ENCODE measurements at regions not wholly inside any gene's neighbourhood (a gene's known extent, or its start where the extent isn't known, plus 50 kb on each side); places are given as distances from the start of the nearest gene placed in this dataset.

GRCh38 chr9:13534006-13534405 lies 254.5 kb upstream of the MPDZ start:
- no peak overlapping the region for H3K4me3 Mint-ChIP-seq
- no peaks in the 10 kb centered on the region for H3K4me1 Mint-ChIP-seq
- DNase-seq (ENCODE audit: low spot score in 2 of 2) (no peak), ATAC-seq (replicated peaks; ENCODE audit: extremely low read depth, poor library complexity, severe bottlenecking) (no peak)
- H3K36me3 Mint-ChIP-seq (ENCODE audit: insufficient read depth): no peaks in the 10 kb centered on the region
- H3K27me3 Mint-ChIP-seq: no peaks in the 10 kb centered on the region
- peaks cover 16% of the 10 kb centered on the region for H3K9me3 Mint-ChIP-seq
- no peak overlapping the region for H3K27ac Mint-ChIP-seq (ENCODE audit: low read depth)

- peaks cover 19% of the 10 kb centered on the region for H3K9me3 Mint-ChIP-seq
- H3K4me1 Mint-ChIP-seq: no peaks in the 10 kb centered on the region
Measured at GRCh38 chr9:13532407-13532806, 252.9 kb upstream of the MPDZ start.

DNA sequence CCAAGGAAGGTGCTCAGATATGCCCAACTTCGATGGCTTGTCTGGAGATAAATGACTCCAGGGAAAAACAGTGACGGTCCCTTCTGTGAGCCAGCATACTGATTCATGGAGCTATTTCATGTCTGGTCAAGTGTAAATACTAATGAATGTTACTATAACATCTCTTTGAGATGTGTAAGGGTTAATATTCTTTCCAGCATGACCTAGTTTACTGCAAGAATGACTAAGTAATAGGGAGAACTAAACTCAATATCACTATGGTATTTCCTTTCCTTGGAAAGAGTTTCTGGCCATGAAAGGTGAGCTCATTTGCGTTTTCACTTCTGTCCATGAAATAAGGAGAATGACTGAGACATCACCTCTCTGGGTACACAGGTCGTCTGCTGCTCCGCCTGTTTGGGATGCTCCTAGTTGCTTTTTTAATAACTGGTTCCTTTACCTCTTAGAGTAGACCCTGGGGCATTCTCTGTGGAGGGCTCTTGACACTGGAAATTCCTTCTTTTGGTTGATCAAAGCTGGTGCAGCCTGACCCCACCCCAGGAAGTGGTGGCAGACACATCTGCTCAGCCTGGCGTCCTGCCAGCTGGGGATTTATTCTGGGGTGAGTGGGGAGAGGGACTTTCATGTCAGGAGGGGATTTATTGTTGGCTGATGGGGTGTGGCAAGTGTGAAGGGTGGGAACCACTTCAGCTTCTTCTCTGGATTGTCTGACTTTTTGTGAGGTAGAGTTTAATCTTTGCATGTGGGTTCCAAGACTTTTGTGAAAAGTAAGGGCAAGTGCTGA lies 250.0 kb upstream of the MPDZ start:
- H3K36me3 Mint-ChIP-seq (ENCODE audit: insufficient read depth): no peaks in the 10 kb centered on the region
- no peak overlapping the region for H3K27ac Mint-ChIP-seq (ENCODE audit: low read depth)
- DNase-seq (ENCODE audit: low spot score in 2 of 2): no peak
- H3K27me3 Mint-ChIP-seq: no peaks in the 10 kb centered on the region
- no peaks in the 10 kb centered on the region for H3K4me1 Mint-ChIP-seq
- peaks cover 17% of the 10 kb centered on the region for H3K9me3 Mint-ChIP-seq
- H3K4me3 Mint-ChIP-seq: no peak overlapping the region
- no peak for ATAC-seq (replicated peaks; ENCODE audit: extremely low read depth, poor library complexity, severe bottlenecking)

More at GRCh38 chr9:13532407-13532806, 252.9 kb upstream of the MPDZ start:
- no peak for ATAC-seq (replicated peaks; ENCODE audit: extremely low read depth, poor library complexity, severe bottlenecking)
- Mint-ChIP-seq H3K27ac (ENCODE audit: low read depth) (no peak overlapping the region), H3K27me3 (no peaks in the 10 kb centered on the region), H3K4me3 (no peak overlapping the region), H3K36me3 (ENCODE audit: insufficient read depth) (no peaks in the 10 kb centered on the region)
- no peak for DNase-seq (ENCODE audit: low spot score in 2 of 2)

DNA sequence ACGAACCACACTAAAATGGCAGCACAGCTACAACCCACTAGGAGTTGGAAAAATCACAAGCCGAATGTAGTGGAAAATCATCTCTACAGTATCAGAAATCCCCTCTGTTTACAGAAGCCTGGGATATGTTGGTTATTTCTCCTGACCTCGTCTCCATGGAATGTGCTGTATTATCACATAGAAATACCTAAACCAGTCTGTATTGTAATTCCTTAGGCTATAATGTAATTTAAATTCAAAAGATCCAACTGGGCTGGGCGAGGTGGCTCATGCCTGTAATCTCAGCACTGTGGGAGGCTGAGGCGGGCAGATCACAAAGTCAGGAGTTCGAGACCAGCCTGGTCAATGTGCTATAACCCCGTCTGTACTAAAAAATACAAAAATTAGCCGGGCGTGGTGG lies 244.8 kb upstream of the MPDZ start:
- Mint-ChIP-seq H3K4me1 (no peaks in the 10 kb centered on the region), H3K36me3 (ENCODE audit: insufficient read depth) (no peaks in the 10 kb centered on the region), H3K4me3 (no peak overlapping the region), H3K27ac (ENCODE audit: low read depth) (no peak overlapping the region), H3K9me3 (peaks cover 15% of the 10 kb centered on the region), H3K27me3 (no peaks in the 10 kb centered on the region)
- ATAC-seq (replicated peaks; ENCODE audit: extremely low read depth, poor library complexity, severe bottlenecking) (no peak), DNase-seq (ENCODE audit: low spot score in 2 of 2) (no peak)

DNA sequence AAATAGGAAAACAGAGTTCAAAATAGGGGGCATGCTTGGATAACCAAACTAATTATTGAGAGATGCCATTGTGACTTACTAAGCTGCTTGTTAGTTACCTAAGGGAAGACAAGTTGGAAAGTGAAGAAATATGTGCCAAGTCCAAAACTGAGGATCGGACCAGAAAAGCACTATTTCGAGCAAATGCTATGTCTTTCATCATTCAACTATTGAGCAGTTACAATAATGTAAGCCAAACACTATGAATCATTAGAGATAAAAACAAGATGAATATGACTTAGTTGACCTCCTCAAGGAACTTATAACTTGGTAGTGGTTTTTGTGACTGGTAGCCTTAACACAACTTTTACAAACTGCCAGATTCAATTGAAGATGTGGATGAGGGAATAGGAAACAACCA lies 240.6 kb upstream of the MPDZ start:
- ATAC-seq (replicated peaks; ENCODE audit: extremely low read depth, poor library complexity, severe bottlenecking) (no peak), DNase-seq (ENCODE audit: low spot score in 2 of 2) (no peak)
- no peaks in the 10 kb centered on the region for H3K27me3 Mint-ChIP-seq
- no peaks in the 10 kb centered on the region for H3K36me3 Mint-ChIP-seq (ENCODE audit: insufficient read depth)
- H3K9me3 Mint-ChIP-seq: peaks cover 26% of the 10 kb centered on the region
- H3K4me1 Mint-ChIP-seq: no peaks in the 10 kb centered on the region
- no peak overlapping the region for H3K4me3 Mint-ChIP-seq
- H3K27ac Mint-ChIP-seq (ENCODE audit: low read depth): no peak overlapping the region

DNA sequence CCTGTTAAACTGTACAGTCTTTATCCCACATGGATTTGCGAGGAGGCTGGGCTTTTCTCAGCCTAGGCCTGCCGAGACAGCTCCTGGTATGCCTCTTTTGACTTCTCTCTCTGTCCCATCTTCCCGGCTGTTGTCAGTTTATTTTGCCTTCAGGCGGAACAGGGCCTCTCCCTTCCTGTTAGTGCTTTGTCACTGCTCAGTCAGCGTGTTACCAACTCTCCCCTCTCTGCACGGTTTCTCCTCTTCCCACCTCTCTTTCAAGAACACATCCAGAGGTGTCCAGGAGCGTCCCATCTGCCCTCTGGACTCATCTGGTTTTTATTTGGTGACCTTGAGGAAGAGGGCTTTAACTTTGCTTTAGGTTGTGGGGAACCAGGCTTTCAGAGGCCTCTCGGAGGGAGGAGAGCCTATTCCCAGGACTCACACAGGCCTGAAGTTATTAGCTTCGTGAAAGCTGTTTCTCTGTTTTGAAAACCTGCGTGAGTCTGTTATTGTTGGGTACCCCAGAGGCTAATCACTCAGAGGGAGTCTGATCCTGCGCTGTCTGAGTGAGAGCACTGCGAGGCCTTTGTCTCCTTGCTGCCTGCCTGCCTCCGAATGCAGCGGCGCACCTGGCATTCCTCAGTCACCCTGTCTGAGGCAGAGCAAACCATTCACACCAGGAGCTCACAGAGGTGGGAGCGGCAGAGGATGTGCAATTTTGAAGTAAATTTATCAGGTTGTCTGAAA lies 234.4 kb upstream of the MPDZ start:
- no peak overlapping the region for H3K27ac Mint-ChIP-seq (ENCODE audit: low read depth)
- no peaks in the 10 kb centered on the region for H3K36me3 Mint-ChIP-seq (ENCODE audit: insufficient read depth)
- H3K4me3 Mint-ChIP-seq: no peak overlapping the region
- DNase-seq (ENCODE audit: low spot score in 2 of 2): no peak
- no peaks in the 10 kb centered on the region for H3K27me3 Mint-ChIP-seq
- ATAC-seq (replicated peaks; ENCODE audit: extremely low read depth, poor library complexity, severe bottlenecking): no peak
- H3K4me1 Mint-ChIP-seq: no peaks in the 10 kb centered on the region
- peaks cover 19% of the 10 kb centered on the region for H3K9me3 Mint-ChIP-seq

GRCh38 chr9:13513286-13513685 lies 233.8 kb upstream of the MPDZ start:
- peaks cover 19% of the 10 kb centered on the region for H3K9me3 Mint-ChIP-seq
- no peaks in the 10 kb centered on the region for H3K36me3 Mint-ChIP-seq (ENCODE audit: insufficient read depth)
- no peak for DNase-seq (ENCODE audit: low spot score in 2 of 2)
- H3K4me3 Mint-ChIP-seq: no peak overlapping the region
- no peaks in the 10 kb centered on the region for H3K27me3 Mint-ChIP-seq
- no peak overlapping the region for H3K27ac Mint-ChIP-seq (ENCODE audit: low read depth)
- H3K4me1 Mint-ChIP-seq: no peaks in the 10 kb centered on the region
- no peak for ATAC-seq (replicated peaks; ENCODE audit: extremely low read depth, poor library complexity, severe bottlenecking)

DNA sequence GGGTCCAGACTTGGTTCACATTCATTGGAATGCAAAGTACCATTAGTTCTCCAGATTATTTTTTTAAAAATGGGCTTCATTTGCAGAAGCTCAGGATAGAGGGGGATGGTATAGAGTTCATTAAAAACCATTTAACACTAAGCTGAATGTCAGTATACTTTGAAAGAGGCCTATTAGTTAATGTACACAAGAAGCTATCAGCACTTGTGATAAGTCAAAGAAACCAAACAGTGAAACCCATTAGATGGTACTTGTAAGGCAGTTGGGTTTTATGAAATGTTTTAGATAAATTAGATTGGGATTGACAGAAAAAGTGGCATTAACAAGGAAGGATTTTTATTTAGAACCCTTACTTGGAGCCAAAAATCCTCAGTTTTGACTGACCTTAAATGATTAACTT lies 229.2 kb upstream of the MPDZ start:
- Mint-ChIP-seq H3K27ac (ENCODE audit: low read depth) (no peak overlapping the region), H3K9me3 (peaks cover 12% of the 10 kb centered on the region), H3K4me1 (no peaks in the 10 kb centered on the region), H3K4me3 (no peak overlapping the region), H3K36me3 (ENCODE audit: insufficient read depth) (no peaks in the 10 kb centered on the region), H3K27me3 (no peaks in the 10 kb centered on the region)
- DNase-seq (ENCODE audit: low spot score in 2 of 2) (no peak), ATAC-seq (replicated peaks; ENCODE audit: extremely low read depth, poor library complexity, severe bottlenecking) (no peak)

GRCh38 chr9:13508086-13508485 lies 228.6 kb upstream of the MPDZ start:
- Mint-ChIP-seq H3K4me3 (no peak overlapping the region), H3K27me3 (no peaks in the 10 kb centered on the region), H3K36me3 (ENCODE audit: insufficient read depth) (no peaks in the 10 kb centered on the region), H3K4me1 (no peaks in the 10 kb centered on the region), H3K9me3 (peaks cover 12% of the 10 kb centered on the region), H3K27ac (ENCODE audit: low read depth) (no peak overlapping the region)
- DNase-seq (ENCODE audit: low spot score in 2 of 2): no peak
- ATAC-seq (replicated peaks; ENCODE audit: extremely low read depth, poor library complexity, severe bottlenecking): no peak

GRCh38 chr9:13505797-13506196 lies 226.3 kb upstream of the MPDZ start:
- H3K4me3 Mint-ChIP-seq: no peak overlapping the region
- ATAC-seq (replicated peaks; ENCODE audit: extremely low read depth, poor library complexity, severe bottlenecking) (no peak), DNase-seq (ENCODE audit: low spot score in 2 of 2) (no peak)
- no peaks in the 10 kb centered on the region for H3K27me3 Mint-ChIP-seq
- peaks cover 20% of the 10 kb centered on the region for H3K9me3 Mint-ChIP-seq
- H3K4me1 Mint-ChIP-seq: no peaks in the 10 kb centered on the region
- no peaks in the 10 kb centered on the region for H3K36me3 Mint-ChIP-seq (ENCODE audit: insufficient read depth)
- no peak overlapping the region for H3K27ac Mint-ChIP-seq (ENCODE audit: low read depth)

DNA sequence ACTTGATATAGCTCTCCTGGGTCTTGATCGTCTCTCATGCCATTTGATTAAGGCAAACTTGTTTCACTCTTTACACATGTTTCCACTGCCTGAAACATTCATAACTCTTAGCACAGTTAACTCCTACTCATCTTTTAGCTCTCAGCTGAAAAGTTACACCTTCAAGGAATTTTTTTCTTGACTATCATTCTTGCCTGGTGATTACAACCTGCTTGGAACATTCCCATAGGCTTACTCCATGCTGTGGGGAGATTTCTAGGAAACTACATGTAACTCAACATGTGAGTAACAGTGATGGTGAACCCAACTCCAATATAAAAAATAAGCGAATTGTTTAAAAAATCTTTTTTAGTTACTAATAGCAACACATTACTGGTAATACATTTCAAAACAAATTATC lies 224.1 kb upstream of the MPDZ start:
- Mint-ChIP-seq H3K4me3 (no peak overlapping the region), H3K27me3 (no peaks in the 10 kb centered on the region), H3K9me3 (peaks cover 20% of the 10 kb centered on the region), H3K27ac (ENCODE audit: low read depth) (no peak overlapping the region), H3K4me1 (no peaks in the 10 kb centered on the region), H3K36me3 (ENCODE audit: insufficient read depth) (no peaks in the 10 kb centered on the region)
- ATAC-seq (replicated peaks; ENCODE audit: extremely low read depth, poor library complexity, severe bottlenecking): no peak
- no peak for DNase-seq (ENCODE audit: low spot score in 2 of 2)

DNA sequence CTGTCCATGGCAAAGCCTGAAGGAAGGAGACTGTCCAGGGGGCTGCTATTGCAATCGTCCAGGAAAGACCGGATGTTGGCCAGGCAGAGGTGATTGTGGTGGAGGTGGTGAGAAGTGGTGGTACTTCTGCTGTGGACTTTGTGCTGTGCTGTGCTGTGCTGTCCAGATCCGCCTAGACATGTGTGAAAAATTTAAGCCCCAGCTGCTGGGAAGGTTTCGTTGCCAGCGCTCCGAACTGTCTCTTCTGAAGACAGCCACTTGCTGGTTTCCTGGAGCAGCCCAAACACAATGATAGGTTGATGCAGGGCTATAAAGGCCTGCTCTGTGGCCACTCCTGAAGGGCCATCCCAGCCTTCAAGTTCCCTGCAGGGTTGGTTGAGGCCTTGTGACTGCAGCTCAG lies 223.0 kb upstream of the MPDZ start:
- ATAC-seq (replicated peaks; ENCODE audit: extremely low read depth, poor library complexity, severe bottlenecking) (no peak), DNase-seq (ENCODE audit: low spot score in 2 of 2) (no peak)
- Mint-ChIP-seq H3K9me3 (peaks cover 20% of the 10 kb centered on the region), H3K4me1 (no peaks in the 10 kb centered on the region), H3K27me3 (no peaks in the 10 kb centered on the region), H3K4me3 (no peak overlapping the region), H3K36me3 (ENCODE audit: insufficient read depth) (no peaks in the 10 kb centered on the region), H3K27ac (ENCODE audit: low read depth) (no peak overlapping the region)

GRCh38 chr9:13501018-13501417 lies 221.5 kb upstream of the MPDZ start:
- Mint-ChIP-seq H3K27me3 (no peaks in the 10 kb centered on the region), H3K27ac (ENCODE audit: low read depth) (no peak overlapping the region), H3K36me3 (ENCODE audit: insufficient read depth) (no peaks in the 10 kb centered on the region), H3K4me1 (no peaks in the 10 kb centered on the region), H3K4me3 (no peak overlapping the region), H3K9me3 (peaks cover 14% of the 10 kb centered on the region)
- DNase-seq (ENCODE audit: low spot score in 2 of 2) (no peak), ATAC-seq (replicated peaks; ENCODE audit: extremely low read depth, poor library complexity, severe bottlenecking) (no peak)
